T-helper 2 cell treated with Interferon-gamma antibody and Interleukin-4, amounts not matched to agents 5 μg/mL and 100 μg/mL, for 36 hours (primary cell): ENCODE measurements at regions not wholly inside any gene's neighbourhood (a gene's known extent, or its start where the extent isn't known, plus 50 kb on each side); places are given as distances from the start of the nearest gene placed in this dataset.

Experiments used
- DNase-seq: peaks from one replicate; pipeline ENCODE4 v3.0.0; 2021; ENCODE audit warnings: low spot score
- H3K27ac Mint-ChIP-seq: one replicate; pipeline ENCODE4 v1.8.0; 2021; ENCODE audit warnings: mild to moderate bottlenecking, mixed read lengths
- H3K27me3 Mint-ChIP-seq: one replicate; pipeline ENCODE4 v1.8.0; 2021; ENCODE audit warnings: low read depth, mixed read lengths
- H3K36me3 Mint-ChIP-seq: one replicate; pipeline ENCODE4 v1.8.0; 2021; ENCODE audit warnings: low read depth, mixed read lengths
- H3K4me1 Mint-ChIP-seq: one replicate; pipeline ENCODE4 v1.8.0; 2021; ENCODE audit warnings: low read depth, mixed read lengths
- H3K4me3 Mint-ChIP-seq: one replicate; pipeline ENCODE4 v1.8.0; 2022; ENCODE audit warnings: mild to moderate bottlenecking, moderate library complexity, mixed read lengths
- H3K9me3 Mint-ChIP-seq: one replicate; pipeline ENCODE4 v1.8.0; 2021; ENCODE audit warnings: mixed read lengths

DNA sequence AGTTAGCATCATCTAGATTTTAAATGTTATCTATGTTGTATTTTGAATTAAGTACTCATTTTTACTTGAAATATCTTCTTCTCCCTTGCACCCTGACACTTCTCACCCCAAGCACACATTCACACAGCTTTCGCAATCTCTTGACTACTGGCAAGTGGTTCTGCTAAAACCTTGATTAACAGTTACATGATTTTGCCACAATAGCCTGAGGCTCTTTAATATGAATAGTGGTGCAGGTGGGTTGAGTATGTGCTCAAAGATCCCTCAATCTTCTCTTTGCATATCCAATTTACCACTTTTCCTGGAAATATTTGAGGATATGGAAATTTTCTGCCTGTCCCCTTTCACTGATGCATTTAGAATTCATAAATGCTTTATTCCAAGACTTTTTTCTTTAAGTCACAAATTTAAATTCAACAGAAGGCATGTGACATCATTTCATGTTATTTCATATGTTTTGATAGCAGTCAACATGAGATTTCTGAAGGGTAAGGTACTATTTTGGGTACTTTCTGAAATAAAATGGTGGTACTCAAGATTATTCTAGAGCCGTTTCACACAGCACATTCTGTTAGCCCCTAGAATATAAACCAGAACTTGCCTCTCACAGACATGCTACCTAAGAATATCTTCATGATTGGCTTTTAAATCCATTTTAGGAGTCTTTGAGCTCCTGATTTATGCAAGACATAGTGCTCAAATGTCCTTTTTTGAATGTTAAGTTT lies 339.7 kb downstream of the RPRM start:
- Mint-ChIP-seq H3K4me1 (no peaks in the 10 kb centered on the region), H3K4me3 (no peak overlapping the region), H3K9me3 (peaks cover 4% of the 10 kb centered on the region), H3K36me3 (no peaks in the 10 kb centered on the region), H3K27me3 (no peaks in the 10 kb centered on the region), H3K27ac (no peak overlapping the region)
- no peak for DNase-seq

DNA sequence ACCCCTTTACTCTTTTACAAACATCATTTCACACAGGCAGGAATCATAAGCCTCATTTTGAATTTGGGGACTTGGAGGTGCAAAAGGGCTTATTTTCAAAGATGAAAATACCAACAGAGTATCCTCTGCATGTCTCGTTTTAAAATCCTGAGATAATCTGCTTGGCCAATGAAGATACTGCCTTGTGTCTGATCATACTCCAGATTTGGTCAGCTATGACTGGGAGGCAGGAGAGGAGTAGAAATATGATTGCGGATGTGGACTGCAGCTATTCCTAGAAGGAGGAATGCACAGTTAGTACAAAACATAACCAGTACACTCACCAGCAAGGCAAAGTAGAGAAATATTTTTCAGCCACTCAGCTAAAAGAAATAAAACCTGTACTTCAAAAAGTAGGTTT lies 342.3 kb downstream of the RPRM start:
- peaks cover 4% of the 10 kb centered on the region for H3K9me3 Mint-ChIP-seq
- no peaks in the 10 kb centered on the region for H3K36me3 Mint-ChIP-seq
- DNase-seq, result no peak
- no peaks in the 10 kb centered on the region for H3K27me3 Mint-ChIP-seq
- no peaks in the 10 kb centered on the region for H3K4me1 Mint-ChIP-seq
- H3K4me3 Mint-ChIP-seq, result no peak overlapping the region
- H3K27ac Mint-ChIP-seq, result no peak overlapping the region

DNA sequence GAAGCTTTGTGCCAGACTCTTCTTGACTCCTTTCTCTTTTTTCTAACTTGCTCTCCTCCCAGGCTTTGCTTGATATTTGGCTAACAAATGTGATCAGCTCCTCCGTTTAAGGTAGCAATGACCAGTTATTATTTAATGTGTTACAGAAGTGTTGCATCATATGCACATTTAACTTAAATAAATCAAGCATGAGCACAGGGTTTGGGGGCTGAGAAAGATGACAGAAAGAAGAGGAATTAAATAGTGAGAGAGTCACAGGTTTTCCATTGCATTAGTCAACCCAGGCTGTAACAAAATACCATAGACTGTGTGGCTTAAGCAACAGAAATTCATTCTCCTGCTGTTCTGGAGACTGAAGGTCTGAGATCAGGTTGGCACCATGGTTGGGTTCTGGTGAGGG lies 343.8 kb downstream of the RPRM start:
- no peak overlapping the region for H3K4me3 Mint-ChIP-seq
- peaks cover 4% of the 10 kb centered on the region for H3K9me3 Mint-ChIP-seq
- no peaks in the 10 kb centered on the region for H3K4me1 Mint-ChIP-seq
- no peaks in the 10 kb centered on the region for H3K27me3 Mint-ChIP-seq
- no peak for DNase-seq
- H3K36me3 Mint-ChIP-seq, result no peaks in the 10 kb centered on the region
- no peak overlapping the region for H3K27ac Mint-ChIP-seq

DNA sequence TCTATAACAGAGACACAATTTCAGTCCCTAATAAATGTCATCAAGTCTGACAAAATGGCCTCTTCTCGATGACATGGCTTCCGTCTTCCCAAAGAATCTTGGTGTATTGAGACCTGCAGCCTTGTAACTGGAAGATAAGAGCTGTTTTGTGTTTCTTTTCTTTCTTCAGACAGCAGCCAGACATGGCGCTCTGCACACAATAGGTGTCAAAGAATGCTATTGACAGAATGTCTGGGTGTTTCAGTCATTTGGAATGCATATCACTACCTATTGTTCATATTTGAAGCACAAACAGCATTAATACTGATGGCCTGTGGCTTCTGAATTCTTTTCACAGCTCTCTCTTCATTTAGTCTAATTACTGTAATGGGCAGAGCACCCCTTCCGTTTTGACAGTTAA lies 344.8 kb downstream of the RPRM start:
- no peak overlapping the region for H3K27ac Mint-ChIP-seq
- DNase-seq, result no peak
- no peaks in the 10 kb centered on the region for H3K27me3 Mint-ChIP-seq
- H3K36me3 Mint-ChIP-seq, result no peaks in the 10 kb centered on the region
- no peaks in the 10 kb centered on the region for H3K4me1 Mint-ChIP-seq
- H3K9me3 Mint-ChIP-seq, result peaks cover 4% of the 10 kb centered on the region
- no peak overlapping the region for H3K4me3 Mint-ChIP-seq

DNA sequence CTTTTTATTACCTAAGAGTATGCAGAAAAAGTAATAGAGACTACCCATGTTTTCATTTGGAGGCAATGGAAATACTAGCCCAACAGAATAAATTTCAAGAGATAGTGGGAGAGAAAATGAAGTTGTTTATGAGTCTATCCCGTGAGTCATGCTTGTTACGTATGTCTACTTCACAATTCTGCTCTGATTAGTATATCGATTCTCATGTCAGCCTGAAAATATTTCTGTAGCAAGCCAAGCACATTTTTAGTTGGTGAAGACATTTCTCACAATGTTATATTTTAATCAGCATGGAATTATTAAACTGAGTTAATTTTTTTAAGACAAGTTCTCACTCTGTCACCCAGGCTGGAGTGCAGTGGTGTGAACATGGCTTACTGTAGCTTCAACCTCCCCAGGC lies 346.1 kb downstream of the RPRM start:
- no peaks in the 10 kb centered on the region for H3K27me3 Mint-ChIP-seq
- no peaks in the 10 kb centered on the region for H3K36me3 Mint-ChIP-seq
- no peak overlapping the region for H3K4me3 Mint-ChIP-seq
- no peak overlapping the region for H3K27ac Mint-ChIP-seq
- no peak for DNase-seq
- no peaks in the 10 kb centered on the region for H3K4me1 Mint-ChIP-seq
- H3K9me3 Mint-ChIP-seq, result peaks cover 4% of the 10 kb centered on the region

DNA sequence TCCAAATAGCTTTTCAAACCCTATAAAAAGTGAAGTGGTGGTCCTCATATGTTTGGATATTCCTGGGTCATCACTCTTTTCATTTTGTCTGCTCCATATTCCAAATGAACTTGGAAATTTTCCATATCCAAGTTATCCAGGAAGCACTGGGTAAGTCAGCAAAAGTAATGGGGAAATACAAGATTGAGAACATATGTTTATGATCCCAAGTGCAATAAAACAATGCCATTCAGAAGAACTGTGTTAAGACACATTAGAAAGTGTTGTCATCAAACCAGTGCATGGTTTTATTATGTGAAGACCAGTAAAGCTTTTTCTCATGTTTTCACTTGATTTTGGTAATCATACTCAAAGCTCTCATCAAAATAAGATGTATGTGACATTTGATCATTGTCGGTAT lies 363.4 kb downstream of the RPRM start:
- Mint-ChIP-seq H3K36me3 (no peaks in the 10 kb centered on the region), H3K27me3 (no peaks in the 10 kb centered on the region), H3K4me1 (no peaks in the 10 kb centered on the region), H3K27ac (no peak overlapping the region), H3K4me3 (no peak overlapping the region), H3K9me3 (no peaks in the 10 kb centered on the region)
- no peak for DNase-seq

DNA sequence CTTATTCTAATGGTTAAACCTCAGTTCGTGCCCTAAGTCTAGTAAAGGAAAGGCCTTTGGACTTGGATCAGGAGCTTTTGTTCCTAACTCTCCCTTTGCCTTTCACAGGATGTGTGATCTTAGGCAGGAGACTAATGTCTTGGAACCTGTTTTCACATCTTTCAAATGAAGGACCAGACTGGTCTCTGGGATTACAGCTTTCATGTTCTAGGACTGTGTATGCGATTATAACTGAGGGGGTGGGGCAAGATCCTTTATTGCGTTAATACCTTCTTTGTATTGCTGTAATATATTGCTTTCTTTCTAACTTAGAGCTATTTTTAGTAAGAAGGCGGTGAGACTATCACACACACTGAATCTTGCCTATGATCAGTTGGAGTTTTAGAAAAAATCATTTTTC lies 368.1 kb downstream of the RPRM start:
- Mint-ChIP-seq H3K36me3 (no peaks in the 10 kb centered on the region), H3K27ac (no peak overlapping the region), H3K4me1 (no peaks in the 10 kb centered on the region)

DNA sequence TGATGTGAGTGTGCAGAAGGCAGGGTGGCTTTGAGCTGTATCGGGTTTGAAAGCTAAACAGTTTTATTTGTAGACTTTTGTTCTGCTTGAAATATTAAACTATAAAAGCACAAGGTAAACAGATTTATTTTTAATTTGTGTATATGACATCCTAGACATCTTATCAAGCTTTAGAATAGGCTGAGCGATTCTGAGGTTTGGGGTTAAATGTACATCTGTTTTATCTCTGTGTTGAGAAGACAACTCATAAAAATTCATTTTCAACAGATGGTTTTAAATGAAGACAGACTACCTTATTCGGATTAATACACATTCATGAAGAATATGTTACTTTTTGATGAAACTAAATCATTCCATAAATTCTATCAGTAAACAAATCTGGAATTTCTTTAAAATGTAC lies 368.8 kb downstream of the RPRM start:
- Mint-ChIP-seq H3K9me3 (no peaks in the 10 kb centered on the region), H3K27me3 (no peaks in the 10 kb centered on the region), H3K4me1 (no peaks in the 10 kb centered on the region), H3K4me3 (no peak overlapping the region), H3K36me3 (no peaks in the 10 kb centered on the region), H3K27ac (no peak overlapping the region)
- DNase-seq, result no peak

More for the DNA sequence above, 368.1 kb downstream of the RPRM start:
- no peak overlapping the region for H3K4me3 Mint-ChIP-seq
- no peak for DNase-seq
- no peaks in the 10 kb centered on the region for H3K9me3 Mint-ChIP-seq
- H3K27me3 Mint-ChIP-seq, result no peaks in the 10 kb centered on the region

DNA sequence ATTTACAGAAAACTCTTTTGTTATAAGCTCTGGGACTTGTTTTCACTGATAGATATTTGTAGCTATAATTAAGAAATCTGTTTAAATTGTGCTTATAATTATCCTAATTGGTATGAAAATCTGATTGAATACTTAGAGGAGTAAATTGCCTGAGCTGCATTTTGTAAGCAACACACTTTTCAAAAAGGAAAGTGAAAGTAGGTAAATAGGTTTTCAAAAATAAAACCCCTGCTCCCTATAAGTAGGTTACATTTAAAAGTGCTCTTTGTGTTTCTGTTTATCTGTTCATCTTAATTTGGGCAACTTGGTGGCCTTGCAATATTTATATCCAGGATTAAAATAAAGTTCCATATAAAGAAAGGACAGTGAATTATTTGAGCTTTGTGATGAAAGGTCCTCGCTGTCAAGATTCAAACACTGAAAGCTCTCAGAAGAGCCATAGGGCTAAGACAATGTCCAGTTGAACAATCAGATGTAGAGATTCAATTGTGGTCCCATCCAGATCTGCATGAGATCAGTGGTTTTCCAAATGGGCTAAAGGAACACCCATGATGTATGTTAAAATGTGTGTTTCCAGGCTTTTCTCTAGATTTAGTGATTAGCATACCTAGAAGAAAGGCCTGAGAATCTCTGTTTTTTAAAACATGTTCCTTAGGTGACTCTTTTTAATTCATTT lies 371.6 kb downstream of the RPRM start:
- no peaks in the 10 kb centered on the region for H3K9me3 Mint-ChIP-seq
- no peak for DNase-seq
- H3K4me1 Mint-ChIP-seq, result no peaks in the 10 kb centered on the region
- no peak overlapping the region for H3K27ac Mint-ChIP-seq
- no peaks in the 10 kb centered on the region for H3K36me3 Mint-ChIP-seq
- no peaks in the 10 kb centered on the region for H3K27me3 Mint-ChIP-seq
- H3K4me3 Mint-ChIP-seq, result peak overlapping the region; percentile 49

DNA sequence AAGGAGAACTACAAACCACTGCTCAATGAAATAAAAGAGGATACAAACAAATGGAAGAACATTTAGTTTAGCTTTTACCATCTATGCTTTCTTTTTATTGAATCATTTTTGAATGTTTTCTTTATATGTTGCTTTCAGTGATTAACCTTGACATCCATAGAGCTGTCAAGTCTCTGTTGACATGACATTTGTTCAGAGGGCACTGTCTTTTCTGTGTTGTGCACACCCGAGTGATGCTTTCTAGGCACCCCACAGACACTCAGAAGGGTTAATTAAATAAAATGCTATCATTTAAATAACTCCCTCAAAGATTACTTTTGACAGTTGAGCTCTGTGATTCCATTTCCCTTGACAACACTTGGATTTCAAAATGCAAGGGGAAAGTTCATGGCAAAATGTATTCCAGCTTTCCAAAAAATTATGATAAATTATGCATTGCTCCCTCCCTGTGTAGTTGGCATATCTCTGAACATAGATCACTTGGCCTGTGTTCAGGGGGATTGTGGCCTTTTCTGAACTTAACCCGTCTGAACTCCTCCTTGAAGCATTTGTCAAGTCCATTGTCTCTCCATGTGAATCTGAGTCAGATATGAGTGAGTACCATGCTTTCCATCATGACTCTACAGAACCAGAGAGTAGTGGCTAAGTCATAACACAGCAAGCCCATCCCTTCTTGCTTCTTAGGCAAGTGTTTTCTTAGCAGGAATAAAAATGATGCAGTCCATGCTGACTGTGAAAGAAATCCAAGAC lies 372.6 kb downstream of the RPRM start:
- H3K27ac Mint-ChIP-seq, result no peak overlapping the region
- H3K4me3 Mint-ChIP-seq, result no peak overlapping the region
- H3K27me3 Mint-ChIP-seq, result no peaks in the 10 kb centered on the region

DNA sequence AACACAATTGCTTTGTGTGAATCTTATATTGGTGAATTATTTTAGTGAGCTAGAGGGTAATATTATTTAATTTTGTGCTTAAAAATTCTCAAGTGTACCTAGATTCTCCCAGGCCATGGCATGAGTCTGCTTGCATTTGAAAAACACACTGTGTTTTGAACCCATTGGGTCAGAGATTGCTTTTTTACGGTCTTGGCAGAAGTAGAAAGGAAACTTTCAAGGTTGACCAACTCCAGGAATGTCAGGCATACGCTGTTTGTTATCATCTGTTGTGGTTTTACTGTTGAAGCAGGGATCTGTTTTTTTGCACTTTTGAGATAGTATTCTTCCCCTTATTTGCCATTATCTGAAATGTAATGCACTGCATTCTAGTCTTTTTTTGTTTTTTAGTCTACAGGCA lies 377.4 kb downstream of the RPRM start:
- Mint-ChIP-seq H3K27ac (no peak overlapping the region), H3K27me3 (no peaks in the 10 kb centered on the region), H3K36me3 (no peaks in the 10 kb centered on the region), H3K9me3 (peaks cover 7% of the 10 kb centered on the region), H3K4me1 (no peaks in the 10 kb centered on the region), H3K4me3 (no peak overlapping the region)
- DNase-seq, result no peak

More for the DNA sequence above, 372.6 kb downstream of the RPRM start:
- Mint-ChIP-seq H3K4me1 (no peaks in the 10 kb centered on the region), H3K9me3 (no peaks in the 10 kb centered on the region), H3K36me3 (no peaks in the 10 kb centered on the region)
- DNase-seq, result no peak

DNA sequence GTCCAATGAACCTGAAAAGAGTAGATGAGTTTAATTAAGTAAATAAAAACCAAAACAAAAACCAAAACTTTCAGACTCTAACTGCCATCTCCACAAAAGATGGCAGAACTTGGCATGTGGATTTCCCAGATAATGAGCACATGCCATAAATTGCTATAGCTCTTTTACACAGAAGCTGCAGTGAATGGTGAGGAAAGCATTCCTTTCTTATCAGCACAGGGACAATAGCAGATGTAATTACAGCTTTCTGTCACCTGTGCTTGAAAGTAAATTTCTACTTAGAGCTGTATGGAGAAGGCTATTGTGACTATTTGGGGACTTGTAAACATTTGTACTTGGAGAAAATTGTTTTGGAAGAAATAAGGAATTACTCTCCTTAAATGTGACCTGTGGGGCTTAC lies 378.4 kb downstream of the RPRM start:
- DNase-seq, result no peak
- H3K36me3 Mint-ChIP-seq, result no peaks in the 10 kb centered on the region
- H3K4me3 Mint-ChIP-seq, result no peak overlapping the region
- no peak overlapping the region for H3K27ac Mint-ChIP-seq
- peaks cover 7% of the 10 kb centered on the region for H3K9me3 Mint-ChIP-seq
- H3K27me3 Mint-ChIP-seq, result no peaks in the 10 kb centered on the region
- H3K4me1 Mint-ChIP-seq, result no peaks in the 10 kb centered on the region

DNA sequence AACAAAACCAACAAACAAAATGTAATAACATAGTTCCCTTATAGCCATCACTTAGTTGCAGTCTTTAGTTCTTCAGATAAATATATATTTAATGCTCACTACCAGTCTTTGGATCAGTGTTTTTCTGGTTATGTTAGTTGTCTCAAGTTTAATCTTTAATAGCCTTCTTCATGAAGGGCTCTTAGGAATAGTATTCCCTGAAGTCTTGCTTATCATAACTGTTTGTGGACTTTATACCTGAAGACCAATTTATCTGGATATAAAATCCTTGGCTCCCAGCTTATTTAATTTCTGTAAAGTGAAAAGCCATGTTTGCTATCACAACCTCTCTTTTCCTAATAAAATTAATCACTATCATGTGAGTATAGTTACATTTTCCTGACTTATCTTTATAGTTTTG lies 379.7 kb downstream of the ARL6IP6 start:
- Mint-ChIP-seq H3K27me3 (no peaks in the 10 kb centered on the region), H3K9me3 (peaks cover 9% of the 10 kb centered on the region), H3K36me3 (no peaks in the 10 kb centered on the region), H3K4me1 (no peaks in the 10 kb centered on the region), H3K4me3 (no peak overlapping the region), H3K27ac (no peak overlapping the region)
- no peak for DNase-seq

DNA sequence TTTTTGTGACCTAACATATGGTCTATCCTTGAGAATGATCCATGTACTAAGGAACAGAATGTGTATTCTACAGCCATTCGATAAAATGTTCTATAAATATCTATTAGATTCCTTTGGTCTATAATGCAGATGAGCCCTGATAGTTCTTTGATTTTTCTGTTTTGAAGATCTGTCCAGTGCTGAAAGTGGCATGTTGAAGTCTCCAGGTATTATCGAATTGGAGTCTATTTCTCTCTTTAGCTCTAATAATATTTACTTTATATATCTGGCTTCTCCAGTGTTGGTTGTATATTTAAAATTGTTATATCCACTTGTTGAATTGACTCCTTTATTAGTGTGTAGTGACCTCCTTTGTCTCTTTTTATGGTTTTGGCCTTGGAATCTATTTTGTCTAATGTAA lies 377.9 kb downstream of the ARL6IP6 start:
- Mint-ChIP-seq H3K9me3 (peaks cover 9% of the 10 kb centered on the region), H3K27ac (no peak overlapping the region), H3K4me1 (no peaks in the 10 kb centered on the region), H3K4me3 (no peak overlapping the region), H3K36me3 (no peaks in the 10 kb centered on the region), H3K27me3 (no peaks in the 10 kb centered on the region)
- no peak for DNase-seq
